Adipocyte (in vitro differentiated cells): ENCODE measurements at regions not wholly inside any gene's neighbourhood (a gene's known extent, or its start where the extent isn't known, plus 50 kb on each side); places are given as distances from the start of the nearest gene placed in this dataset.

Source experiments
- DNase-seq: peaks from one replicate; pipeline ENCODE4 v3.0.0-alpha.2; 2015; ENCODE audit warnings: low read depth
- H3K27me3 ChIP-seq: replicated peaks from 2 replicates; pipeline ENCODE4 v1.7.0; 2013; ENCODE audit warnings: mild to moderate bottlenecking, low read length, moderate library complexity; ENCODE audit not compliant: control insufficient read depth, insufficient read depth
- H3K36me3 ChIP-seq: 2 replicates; pipeline ENCODE4 v1.7.0; 2013; ENCODE audit warnings: low read length, mild to moderate bottlenecking, moderate library complexity; ENCODE audit not compliant: control insufficient read depth, insufficient read depth, severe bottlenecking
- H3K4me1 ChIP-seq: 2 replicates; pipeline ENCODE4 v1.7.0; 2013; ENCODE audit warnings: mild to moderate bottlenecking, low read length, moderate library complexity; ENCODE audit not compliant: control insufficient read depth, insufficient read depth
- H3K4me3 ChIP-seq: 2 replicates; pipeline ENCODE4 v1.7.0; 2013; ENCODE audit warnings: mild to moderate bottlenecking, low read length, moderate library complexity
- H3K9ac ChIP-seq: 2 replicates; pipeline ENCODE4 v1.7.0; 2013; ENCODE audit warnings: mild to moderate bottlenecking, low read length, moderate library complexity
- H3K9me3 ChIP-seq: 2 replicates; pipeline ENCODE4 v1.7.0; 2013; ENCODE audit warnings: mild to moderate bottlenecking, low read length, moderate library complexity; ENCODE audit not compliant: control insufficient read depth

GRCh38 chr9:131794393-131794792 is 54.5 kb upstream of the RAPGEF1 start:
- no peak overlapping the region for H3K4me3 ChIP-seq
- DNase-seq = no peak
- no peaks in the 10 kb centered on the region for H3K36me3 ChIP-seq
- H3K4me1 ChIP-seq = no peaks in the 10 kb centered on the region
- H3K9me3 ChIP-seq = peaks cover 9% of the 10 kb centered on the region
- no peak overlapping the region for H3K9ac ChIP-seq
- peaks cover 57% of the 10 kb centered on the region for H3K27me3 ChIP-seq

- Histone ChIP-seq H3K9me3 (peaks cover 11% of the 10 kb centered on the region), H3K27me3 (peaks cover 69% of the 10 kb centered on the region), H3K36me3 (no peaks in the 10 kb centered on the region), H3K4me1 (no peaks in the 10 kb centered on the region), H3K4me3 (no peak overlapping the region), H3K9ac (no peak overlapping the region)
- DNase-seq = no peak
These were observed 51.8 kb upstream of the RAPGEF1 start for GRCh38 chr9:131791542-131792254.
